K562 (cell line): ENCODE measurements at regions not wholly inside any gene's neighbourhood (a gene's known extent, or its start where the extent isn't known, plus 50 kb on each side); places are given as distances from the start of the nearest gene placed in this dataset.

Source experiments
- ATAC-seq: fragments of 200-7000 bp; cut with Tn5 transposase; 3 replicates; pipeline ENCODE4 v1.9.1; 2020; ENCODE audit warnings: moderate library complexity
- BruUV-seq: library from RNA; stranded (reverse); fragments of 400-500 nt; replicated peaks from 2 replicates; lab custom pipeline; 2021; lab: Mats Ljungman, UMichigan
- CTCF ChIA-PET: fragments of 300-600 bp; formaldehyde crosslinking; extraction: SDS; loops from one replicate; lab custom pipeline; 2021; ENCODE audit warnings: low intra/inter-chr PET ratio; lab: Yijun Ruan, JAX
- POLR2A ChIA-PET: fragments of 300-600, 350-650 bp; sonication (Branson Sonifier 250); formaldehyde crosslinking; extraction: SDS; loops from one replicate; lab custom pipeline; 2021; ENCODE audit warnings: antibody characterized with exemption, inconsistent platforms; lab: Yijun Ruan, JAX
- DNase-seq, 4 experiments: peaks; one replicate each; pipeline versions ENCODE4 v3.0.0 to v3.0.0-alpha.2; 2011 to 2018; ENCODE audit warnings: low spot score in 3 of 4, mixed read lengths in 3 of 4; ENCODE audit errors: extremely low read depth in 1 of 4
- FAIRE-seq: peaks from 2 replicates; lab custom pipeline; 2011; peaks lifted over from hg19 to GRCh38; lab: Jason Lieb, UNC
- H2AFZ ChIP-seq: 2 replicates; pipeline ENCODE4 v1.6.0; 2011; ENCODE audit warnings: low read depth, low read length, control low read depth, inconsistent platforms
- H3K27ac ChIP-seq: fragments of 200-600 bp; 3 replicates; pipeline ENCODE4 v1.8.0; 2011; ENCODE audit warnings: low read depth, mild to moderate bottlenecking, control low read depth, inconsistent platforms, low read length, moderate library complexity, mixed read lengths; ENCODE audit errors: extremely low read depth
- H3K27me3 ChIP-seq, 2 experiments: fragments of 300-600 bp in 1 of 2; 2 replicates in 1 of 2; 3 replicates in 1 of 2; pipeline versions ENCODE4 v1.6.0 to v1.8.0; 2011; ENCODE audit warnings: inconsistent platforms in 2 of 2, low read length in 2 of 2, mild to moderate bottlenecking in 1 of 2, mixed read lengths in 1 of 2, moderate library complexity in 1 of 2; ENCODE audit not compliant: control insufficient read depth in 2 of 2, insufficient read depth in 2 of 2
- H3K36me3 ChIP-seq: fragments of 300-600 bp; 3 replicates; pipeline ENCODE4 v1.8.0; 2011; ENCODE audit warnings: mild to moderate bottlenecking, low read length, inconsistent platforms; ENCODE audit not compliant: control insufficient read depth, insufficient read depth
- H3K4me1 ChIP-seq, 2 experiments: fragments of 200-600 bp in 1 of 2; replicated peaks in 1 of 2; 2 replicates in 1 of 2; 3 replicates in 1 of 2; pipeline versions ENCODE4 v1.5.1 to v1.8.0; 2011; ENCODE audit warnings: inconsistent platforms in 2 of 2, low read length in 2 of 2, mild to moderate bottlenecking in 1 of 2, mixed read lengths in 1 of 2, moderate library complexity in 1 of 2; ENCODE audit not compliant: control insufficient read depth in 2 of 2, insufficient read depth in 2 of 2
- H3K4me2 ChIP-seq: 2 replicates; pipeline ENCODE4 v1.6.1; 2011; ENCODE audit warnings: low read length, control low read depth, inconsistent platforms, mixed read lengths; ENCODE audit not compliant: insufficient read depth
- H3K4me3 ChIP-seq: fragments of 200-600 bp; sonication (generic), shearing (Covaris generic); 2 replicates; pipeline ENCODE4 v1.5.1; 2016; ENCODE audit warnings: control low read depth, inconsistent platforms
- H3K79me2 ChIP-seq: fragments of 200-600 bp; 3 replicates; pipeline ENCODE4 v1.8.0; 2011; ENCODE audit warnings: low read length, inconsistent platforms; ENCODE audit not compliant: control insufficient read depth, insufficient read depth
- H3K9ac ChIP-seq, 2 experiments: 2 replicates each; pipeline versions ENCODE4 v1.6.0 to v1.6.1; 2011; ENCODE audit warnings: low read depth in 2 of 2, low read length in 2 of 2, control low read depth in 1 of 2, inconsistent platforms in 1 of 2, mild to moderate bottlenecking in 1 of 2, mixed read lengths in 1 of 2; ENCODE audit not compliant: insufficient read depth in 1 of 2
- H3K9me1 ChIP-seq: one replicate; pipeline ENCODE4 v1.6.0; 2011; ENCODE audit warnings: inconsistent platforms, mild to moderate bottlenecking, low read length, moderate library complexity; ENCODE audit not compliant: control insufficient read depth, insufficient read depth
- H3K9me3 ChIP-seq: replicated peaks from 2 replicates; pipeline ENCODE4 v1.5.1; 2011; ENCODE audit warnings: low read depth, low read length, inconsistent platforms; ENCODE audit not compliant: control insufficient read depth, insufficient read depth
- H4K20me1 ChIP-seq: replicated peaks from 2 replicates; pipeline ENCODE4 v1.6.1; 2011; ENCODE audit warnings: low read length, inconsistent platforms, mixed read lengths; ENCODE audit not compliant: control insufficient read depth, insufficient read depth
- CBX3 ChIP-seq, 2 experiments: IDR thresholded peaks; 1 replicate in 1 of 2; 2 replicates in 1 of 2; pipeline ENCODE4 v1.6.1; 2012; ENCODE audit warnings: inconsistent platforms in 2 of 2, low read length in 2 of 2, borderline replicate concordance in 1 of 2, control low read depth in 1 of 2
- CEBPG ChIP-seq, 3 experiments: fragments of 200-800 bp in 1 of 3; sonication (Bioruptor generic) in 1 of 3; sonication (generic) in 1 of 3; formaldehyde crosslinking in 1 of 3; IDR thresholded peaks in 2 of 3; conservative IDR thresholded peaks in 1 of 3; 2 replicates each; pipeline versions ENCODE4 v1.6.1 to v1.8.0; 2016 to 2022; ENCODE audit warnings: missing compliant biosample characterization in 2 of 3, missing genetic modification characterization in 2 of 3, mild to moderate bottlenecking in 1 of 3, missing genetic modification reagents in 1 of 3
- PRPF4 ChIP-seq: fragments of 200-400 bp; formaldehyde crosslinking; IDR thresholded peaks from one replicate; pipeline ENCODE4 v1.6.1; 2017; ENCODE audit warnings: low read length, low read depth, mild to moderate bottlenecking; ENCODE audit not compliant: insufficient read depth, poor library complexity, severe bottlenecking
- SMARCA5 ChIP-seq: fragments of 450-650 bp; IDR thresholded peaks from 2 replicates; pipeline ENCODE4 v1.6.1; 2016
- STAG1 ChIP-seq: sonication (generic); formaldehyde crosslinking; IDR thresholded peaks from 2 replicates; pipeline ENCODE4 v1.5.0; 2020; ENCODE audit warnings: missing genetic modification reagents, borderline replicate concordance
- ZNF77 ChIP-seq: fragments of 250-450 bp; sonication (Bioruptor Pico); IDR thresholded peaks from 2 replicates; pipeline ENCODE4 v1.5.0; 2020
- WGBS: fragments of 100-300 bp; shearing (Covaris generic); methylation state at CpG from one replicate; pipeline ENCODE4 v1.1.6; 2016; ENCODE audit warnings: low coverage, mixed read lengths; ENCODE audit not compliant: insufficient coverage; ENCODE audit errors: missing lambda C conversion rate; 5-methylcytosine and 5-hydroxymethylcytosine counted together
- in situ Hi-C: fragments of 300-500 bp; cut with MboI; formaldehyde crosslinking; loops from 4 replicates; pipeline ENCODE4 v1.15.0; 2018; ENCODE audit warnings: inconsistent platforms, mixed read lengths
- intact Hi-C: fragments of 100-400 bp; cut with micrococcal nuclease; formaldehyde crosslinking; loops from 2 replicates; pipeline ENCODE4 v1.14.2; 2022

DNA sequence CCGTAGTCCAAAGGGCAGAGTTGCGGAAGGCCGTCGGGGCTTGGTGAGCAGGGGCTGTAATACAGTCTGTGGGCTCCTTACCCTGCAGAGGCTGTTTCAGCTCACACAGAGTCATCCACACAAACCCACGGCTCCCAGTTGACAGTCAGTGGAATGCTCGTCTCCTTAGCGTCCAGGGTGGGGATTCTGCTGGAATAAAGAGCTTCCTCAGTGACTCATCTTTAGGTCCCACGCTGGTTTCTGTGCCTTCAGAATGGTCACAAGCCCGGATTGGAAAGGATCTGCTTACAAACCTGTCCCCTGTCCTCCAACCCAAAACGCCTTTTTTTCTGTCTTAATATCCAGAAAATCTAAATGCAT is 201.3 kb upstream of the TPM1 start:
- Histone ChIP-seq H4K20me1 (peaks cover 4% of the 10 kb centered on the region; the same call in 1 of the 2 replicates), H3K9ac (no peak overlapping the region), H3K79me2 (no peaks in the 10 kb centered on the region), H3K36me3 (no peaks in the 10 kb centered on the region), H3K9me1 (no peaks in the 10 kb centered on the region), H3K4me1 (no peaks in the 10 kb centered on the region), H3K27ac (no peak overlapping the region), H3K27me3 (peaks cover 34 to 58% of the 10 kb centered on the region in 2 experiments), H3K4me3 (no peak overlapping the region), H2AFZ (no peak overlapping the region), H3K4me2 (no peak overlapping the region), H3K9me3 (no peaks in the 10 kb centered on the region)
- DNase-seq: no peak
- 2% methylated on average over 10 of the region's 10 CpGs for WGBS
- in situ Hi-C loops: loop anchor here (25.0 kb wide), 1 partner anchor 571 kb away; no protein-coding TSS in a partner anchor
- FAIRE-seq: no peak
- ChIA-PET CTCF (no interaction called here), POLR2A (no interaction called here)
- intact Hi-C loops: no loop called here
- no TSS peak for BruUV-seq
- ATAC-seq: no peak
- TF ChIP-seq CBX3 (IDR thresholded peaks at IDR 0.05; ENCODE audit: borderline replicate concordance in 1 of 2, low read length in 2 of 2) (no peak), CEBPG (CRISPR knock-in tag; IDR thresholded peaks at IDR 0.05) (no peak), CEBPG (tag; conservative IDR thresholded peaks at IDR 0.05 in 1 of 2, IDR thresholded peaks at IDR 0.05 in 1 of 2) (no peak), ZNF77 (no peak), PRPF4 (no peak), SMARCA5 (no peak), STAG1 (CRISPR knock-in tag) (no peak)
